ENCODE measurements at regions not wholly inside any gene's neighbourhood (a gene's known extent, or its start where the extent isn't known, plus 50 kb on each side); places are given as distances from the start of the nearest gene placed in this dataset.

DNA sequence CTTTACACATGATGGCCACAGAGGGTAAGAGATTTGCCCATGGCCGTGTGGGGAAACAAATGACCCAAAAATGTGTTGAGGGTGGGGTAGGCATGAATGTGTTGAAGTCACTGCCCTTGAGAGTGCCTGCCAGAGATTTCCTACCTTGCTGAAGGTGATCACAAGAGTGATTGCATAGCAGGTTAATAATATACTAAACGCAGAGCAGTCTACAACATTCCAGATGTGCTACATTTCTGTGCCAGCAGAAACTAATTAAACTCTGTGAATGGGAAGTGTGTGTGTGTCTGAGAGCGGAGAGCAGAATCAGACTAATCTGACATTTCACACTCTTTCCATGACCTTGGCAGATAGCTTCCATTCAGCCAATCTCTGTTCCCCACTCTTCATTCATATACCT, 93.3 kb upstream of the CD53 start:
- POLR2A ChIA-PET (ENCODE audit: low non-redundant PET) = no interaction called here
- DNase-seq (ENCODE audit: low spot score) = no peak
- TF ChIP-seq, protein P1, sequence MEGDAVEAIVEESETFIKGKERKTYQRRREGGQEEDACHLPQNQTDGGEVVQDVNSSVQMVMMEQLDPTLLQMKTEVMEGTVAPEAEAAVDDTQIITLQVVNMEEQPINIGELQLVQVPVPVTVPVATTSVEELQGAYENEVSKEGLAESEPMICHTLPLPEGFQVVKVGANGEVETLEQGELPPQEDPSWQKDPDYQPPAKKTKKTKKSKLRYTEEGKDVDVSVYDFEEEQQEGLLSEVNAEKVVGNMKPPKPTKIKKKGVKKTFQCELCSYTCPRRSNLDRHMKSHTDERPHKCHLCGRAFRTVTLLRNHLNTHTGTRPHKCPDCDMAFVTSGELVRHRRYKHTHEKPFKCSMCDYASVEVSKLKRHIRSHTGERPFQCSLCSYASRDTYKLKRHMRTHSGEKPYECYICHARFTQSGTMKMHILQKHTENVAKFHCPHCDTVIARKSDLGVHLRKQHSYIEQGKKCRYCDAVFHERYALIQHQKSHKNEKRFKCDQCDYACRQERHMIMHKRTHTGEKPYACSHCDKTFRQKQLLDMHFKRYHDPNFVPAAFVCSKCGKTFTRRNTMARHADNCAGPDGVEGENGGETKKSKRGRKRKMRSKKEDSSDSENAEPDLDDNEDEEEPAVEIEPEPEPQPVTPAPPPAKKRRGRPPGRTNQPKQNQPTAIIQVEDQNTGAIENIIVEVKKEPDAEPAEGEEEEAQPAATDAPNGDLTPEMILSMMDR (conservative IDR thresholded peaks at IDR 0.05; ENCODE audit: low read depth) = no peak
- CTCF ChIA-PET = interaction anchor here (0.9 to 2.2 kb wide), 2 partner anchors 14 to 160 kb away, joined by 3 to 14 read pairs; no protein-coding TSS in a partner anchor
- H3K27ac ChIP-seq = no peak overlapping the region

DNA sequence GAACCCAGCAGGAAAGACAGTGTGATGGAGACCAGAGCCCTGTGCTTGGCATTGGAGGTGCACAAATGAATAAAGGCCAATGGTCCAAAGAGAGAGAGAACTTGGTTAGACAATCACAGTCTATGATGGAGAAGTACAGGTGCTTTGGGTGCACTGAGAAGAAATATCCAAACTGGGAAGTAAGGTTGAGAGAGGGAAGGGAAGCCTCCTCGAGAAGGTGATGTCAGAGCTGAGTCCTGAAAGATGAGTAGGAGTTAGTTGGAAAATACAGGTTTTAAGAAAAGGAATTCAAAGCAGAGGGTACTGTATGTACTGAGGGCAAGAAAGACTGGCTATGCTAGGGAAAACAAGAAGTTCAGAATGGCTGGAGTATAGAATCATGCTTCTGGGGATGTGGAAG, 94.1 kb upstream of the CD53 start:
- TF ChIP-seq, protein P1 (conservative IDR thresholded peaks at IDR 0.05; ENCODE audit: low read depth) = no peak
- ChIA-PET POLR2A (ENCODE audit: low non-redundant PET) (no interaction called here), CTCF (interaction anchor here (0.7 to 1.0 kb wide), 2 partner anchors 160 to 199 kb away, joined by 4 to 5 read pairs; no protein-coding TSS in a partner anchor)

DNA sequence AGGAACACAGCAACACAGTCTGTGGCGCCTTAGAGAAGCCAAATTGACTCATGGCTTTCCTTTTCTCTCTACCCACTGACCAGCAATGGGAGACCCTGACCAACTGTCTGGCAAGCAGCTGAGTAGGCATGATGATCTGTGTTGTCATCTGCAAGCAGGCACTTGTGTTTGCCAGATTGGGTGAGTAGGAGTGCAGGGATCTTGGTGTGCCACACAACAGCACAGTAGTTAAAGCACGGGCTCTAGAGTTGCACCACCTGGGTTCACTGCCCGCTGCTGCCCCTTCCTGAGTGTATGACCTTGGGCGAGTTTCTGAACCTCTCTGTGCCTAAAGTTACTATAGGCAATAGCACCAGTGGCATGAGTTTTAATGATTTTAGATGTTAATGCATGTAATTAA, 95.7 kb upstream of the CD53 start:
- ChIA-PET POLR2A (ENCODE audit: low non-redundant PET) (no interaction called here), CTCF (interaction anchor here (0.8 kb wide), 1 partner anchor 11 kb away, joined by 6 read pairs; no protein-coding TSS in a partner anchor)
- H3K27ac ChIP-seq = no peak overlapping the region
- no peak for DNase-seq (ENCODE audit: low spot score)
- TF ChIP-seq, protein P1 (conservative IDR thresholded peaks at IDR 0.05; ENCODE audit: low read depth) = no peak

More for the DNA sequence above, 94.1 kb upstream of the CD53 start:
- no peak for DNase-seq (ENCODE audit: low spot score)
- H3K27ac ChIP-seq = no peak overlapping the region

DNA sequence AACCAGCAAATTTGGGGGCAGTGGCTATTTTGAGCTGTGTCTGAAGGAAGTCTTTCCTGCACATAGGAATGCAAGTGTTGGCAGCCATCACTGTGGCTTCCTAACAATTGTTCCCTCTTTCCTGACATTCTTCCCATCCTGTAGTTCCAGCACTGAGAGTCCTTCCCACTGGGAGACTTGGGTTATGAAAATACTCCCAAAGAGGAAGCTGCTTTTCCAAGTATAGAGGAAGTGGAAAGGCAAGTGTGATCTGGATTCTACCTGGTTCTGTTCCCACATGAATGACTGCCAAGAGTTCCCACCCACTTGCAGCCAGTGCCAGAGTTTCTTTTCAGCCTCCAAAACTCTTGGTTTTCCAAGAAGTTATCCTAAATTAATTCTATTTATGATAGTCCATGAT, 98.5 kb upstream of the CD53 start:
- TF ChIP-seq, protein P1 (conservative IDR thresholded peaks at IDR 0.05; ENCODE audit: low read depth) = no peak
- no peak overlapping the region for H3K27ac ChIP-seq
- no peak for DNase-seq (ENCODE audit: low spot score)
- CTCF ChIA-PET = interaction anchor here (0.7 to 3.8 kb wide), 4 partner anchors 8 to 1147 kb away, joined by 4 to 18 read pairs (median 6); no protein-coding TSS in a partner anchor
- POLR2A ChIA-PET (ENCODE audit: low non-redundant PET) = no interaction called here

DNA sequence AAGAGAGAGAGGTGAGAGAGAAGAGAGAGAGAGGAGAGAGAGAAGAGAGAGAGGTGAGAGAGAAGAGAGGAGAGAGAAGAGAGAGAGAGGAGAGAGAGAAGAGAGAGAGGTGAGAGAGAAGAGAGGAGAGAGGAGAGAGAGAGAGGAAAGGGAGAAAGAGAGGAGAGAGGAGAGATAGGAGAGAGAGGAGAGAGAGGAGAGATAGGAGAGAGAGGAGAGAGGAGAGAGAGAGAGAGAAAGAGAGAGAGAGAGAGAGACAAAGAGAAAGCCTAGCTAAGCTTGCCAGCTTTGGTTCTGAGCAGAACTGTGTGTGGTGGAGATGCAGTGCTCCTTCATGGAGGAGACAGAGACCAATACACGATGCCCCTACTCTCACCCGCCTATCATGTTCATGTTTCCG, 99.1 kb upstream of the KCNA3 start:
- TF ChIP-seq, protein P1 (conservative IDR thresholded peaks at IDR 0.05; ENCODE audit: low read depth) = no peak
- DNase-seq (ENCODE audit: low spot score) = no peak
- ChIA-PET POLR2A (ENCODE audit: low non-redundant PET) (no interaction called here), CTCF (interaction anchor here (1.0 to 3.8 kb wide), 3 partner anchors 8 to 56 kb away, joined by 4 to 18 read pairs (median 8); no protein-coding TSS in a partner anchor)
- H3K27ac ChIP-seq = no peak overlapping the region

DNA sequence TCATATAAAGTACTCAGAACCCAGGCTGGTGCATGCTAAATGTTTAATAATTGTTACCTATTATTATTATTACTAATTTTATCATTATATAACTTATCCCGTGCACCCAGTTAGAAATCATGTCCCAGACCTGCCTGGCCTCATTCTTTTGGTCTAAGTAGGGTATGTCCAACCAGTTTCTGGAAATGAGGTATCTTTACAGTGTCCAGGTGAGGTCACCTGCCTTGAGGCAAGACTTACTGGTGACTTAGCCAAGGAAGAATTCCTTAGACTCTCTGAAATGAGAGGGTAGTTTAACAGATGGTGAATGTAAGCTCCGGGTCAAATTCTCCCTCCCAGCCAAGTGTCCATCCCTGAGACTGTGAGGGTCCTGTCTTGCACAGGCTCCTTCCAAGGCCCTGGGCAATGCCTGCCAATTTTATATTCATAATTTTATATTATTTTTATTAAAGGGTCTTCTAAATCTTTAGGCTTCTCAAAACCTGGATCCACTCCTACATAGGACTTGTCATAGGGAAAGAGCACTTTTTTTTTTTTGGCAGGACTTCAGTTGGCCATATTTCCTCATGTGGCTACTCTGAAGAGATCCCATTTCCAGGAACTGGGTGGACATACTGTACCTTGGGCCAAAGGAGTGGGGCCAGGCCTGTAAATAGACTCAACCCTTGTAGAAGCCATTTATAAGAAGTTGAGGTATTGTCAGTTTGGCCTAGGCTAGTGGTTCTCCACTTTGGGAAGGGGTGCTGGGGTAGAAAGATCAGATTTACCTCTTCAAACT, 96.7 kb upstream of the KCNA3 start:
- POLR2A ChIA-PET (ENCODE audit: low non-redundant PET) = no interaction called here
- TF ChIP-seq, protein P1 (conservative IDR thresholded peaks at IDR 0.05; ENCODE audit: low read depth) = no peak
- CTCF ChIA-PET = interaction anchor here (3.8 kb wide), 1 partner anchor 11 kb away, joined by 18 read pairs; no protein-coding TSS in a partner anchor

More for the DNA sequence above, 96.7 kb upstream of the KCNA3 start:
- peak; percentile 54 for DNase-seq (ENCODE audit: low spot score)
- no peak overlapping the region for H3K27ac ChIP-seq
